GM23248 (cell line): ENCODE measurements at regions not wholly inside any gene's neighbourhood (a gene's known extent, or its start where the extent isn't known, plus 50 kb on each side); places are given as distances from the start of the nearest gene placed in this dataset.

Source experiments
- DNase-seq: peaks from one replicate; pipeline ENCODE4 v3.0.0-alpha.2; 2015
- H2AFZ ChIP-seq: fragments of 200-600 bp; sonication (generic); 2 replicates; pipeline ENCODE4 v1.6.1; 2016; ENCODE audit warnings: antibody characterized with exemption
- H3F3A ChIP-seq: fragments of 200-600 bp; sonication (generic); 2 replicates; pipeline ENCODE4 v1.6.1; 2016; ENCODE audit warnings: mild to moderate bottlenecking, antibody characterized with exemption, mixed run types; ENCODE audit not compliant: insufficient read depth
- H3K27ac ChIP-seq: fragments of 200-600 bp; sonication (generic); 2 replicates; pipeline ENCODE4 v1.5.1; 2016; ENCODE audit warnings: mild to moderate bottlenecking
- H3K27me3 ChIP-seq: fragments of 200-600 bp; sonication (generic); replicated peaks from 2 replicates; pipeline ENCODE4 v1.6.1; 2016; ENCODE audit warnings: mild to moderate bottlenecking; ENCODE audit not compliant: insufficient read depth
- H3K36me3 ChIP-seq: fragments of 200-600 bp; sonication (generic); 2 replicates; pipeline ENCODE4 v1.6.1; 2016; ENCODE audit warnings: low read depth, mild to moderate bottlenecking
- H3K4me1 ChIP-seq: fragments of 200-600 bp; sonication (generic); 2 replicates; pipeline ENCODE4 v1.6.1; 2016; ENCODE audit warnings: mild to moderate bottlenecking; ENCODE audit not compliant: insufficient read depth
- H3K4me2 ChIP-seq: fragments of 200-600 bp; sonication (generic); one replicate; pipeline ENCODE4 v1.6.1; 2016; ENCODE audit warnings: mild to moderate bottlenecking; ENCODE audit not compliant: unreplicated experiment
- H3K4me3 ChIP-seq: fragments of 200-600 bp; sonication (generic); 2 replicates; pipeline ENCODE4 v1.5.1; 2016; ENCODE audit warnings: mild to moderate bottlenecking
- H3K79me2 ChIP-seq: fragments of 200-600 bp; sonication (generic); 2 replicates; pipeline ENCODE4 v1.6.1; 2016; ENCODE audit warnings: mild to moderate bottlenecking; ENCODE audit not compliant: insufficient read depth
- H3K9ac ChIP-seq: fragments of 200-600 bp; sonication (generic); 2 replicates; pipeline ENCODE4 v1.6.1; 2016; ENCODE audit warnings: mild to moderate bottlenecking
- H3K9me2 ChIP-seq: fragments of 200-600 bp; sonication (generic); 2 replicates; pipeline ENCODE4 v1.6.1; 2016; ENCODE audit warnings: mixed run types, mild to moderate bottlenecking, moderate library complexity; ENCODE audit not compliant: insufficient read depth
- H3K9me3 ChIP-seq: fragments of 200-600 bp; sonication (generic); one replicate; pipeline ENCODE4 v1.6.1; 2017; ENCODE audit warnings: low read depth
- H4K20me1 ChIP-seq: fragments of 200-600 bp; sonication (generic); 2 replicates; pipeline ENCODE4 v1.6.0; 2016; ENCODE audit not compliant: insufficient read depth
- EZH2 ChIP-seq: fragments of 200-600 bp; sonication (generic); IDR thresholded peaks from 2 replicates; pipeline ENCODE4 v1.6.1; 2018; ENCODE audit warnings: antibody characterized with exemption, mild to moderate bottlenecking; ENCODE audit not compliant: insufficient read depth, poor library complexity, severe bottlenecking
- EZH2phosphoT487 ChIP-seq: fragments of 200-600 bp; sonication (generic); IDR thresholded peaks from 2 replicates; pipeline ENCODE4 v1.6.1; 2018; ENCODE audit warnings: antibody characterized with exemption, moderate library complexity, mild to moderate bottlenecking, low read depth; ENCODE audit not compliant: insufficient read depth
- WGBS, 2 experiments: methylation state at CpG; one replicate each; pipeline ENCODE4 v1.1.6; 2015 to 2017; ENCODE audit warnings: low lambda C conversion rate in 2 of 2, low coverage in 1 of 2; ENCODE audit errors: missing lambda C conversion rate in 2 of 2; 5-methylcytosine and 5-hydroxymethylcytosine counted together
- in situ Hi-C: fragments of 300-500 bp; cut with MboI; formaldehyde crosslinking; loops from 2 replicates; pipeline ENCODE4 v1.15.0; 2020

DNA sequence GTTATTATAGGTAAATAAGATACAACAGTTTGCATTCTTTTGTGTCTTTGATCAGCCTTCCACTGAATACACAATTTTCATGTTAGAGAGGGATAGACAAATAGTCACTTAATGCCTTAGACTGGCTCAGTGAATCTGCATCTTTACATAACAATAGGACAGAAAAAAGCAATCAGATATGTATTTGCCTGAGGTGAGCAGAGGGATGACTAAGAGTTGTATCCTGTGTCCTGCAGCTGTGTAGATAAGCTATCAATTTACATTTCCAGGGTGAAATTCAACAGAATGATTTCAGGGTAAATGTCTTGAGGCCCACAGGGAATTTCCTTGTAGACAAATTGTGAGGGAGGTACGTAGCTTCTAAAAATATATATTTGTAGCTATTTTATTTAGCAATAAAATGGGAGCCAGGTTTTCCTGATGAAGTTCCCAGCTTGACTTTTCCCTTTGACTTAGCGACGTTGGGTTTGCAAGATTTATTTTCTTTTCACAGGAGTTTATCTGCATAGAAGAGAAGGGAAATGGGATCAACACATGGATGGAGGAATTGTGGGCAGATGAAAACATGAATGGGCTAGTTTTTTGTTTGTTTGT, 586.1 kb upstream of the CDH6 start:
- H2AFZ ChIP-seq = no peak overlapping the region
- H3K9me3 ChIP-seq = no peaks in the 10 kb centered on the region
- no peaks in the 10 kb centered on the region for H3F3A ChIP-seq
- H3K4me3 ChIP-seq = no peak overlapping the region
- no peaks in the 10 kb centered on the region for H3K27me3 ChIP-seq
- H3K27ac ChIP-seq = no peak overlapping the region
- in situ Hi-C loops = no loop called here
- H3K4me2 ChIP-seq = no peak overlapping the region
- H3K36me3 ChIP-seq = no peaks in the 10 kb centered on the region
- H3K4me1 ChIP-seq = no peaks in the 10 kb centered on the region
- no peak overlapping the region for H3K9ac ChIP-seq
- DNase-seq = no peak
- H3K9me2 ChIP-seq = no peaks in the 10 kb centered on the region
- H3K79me2 ChIP-seq = no peaks in the 10 kb centered on the region
- H4K20me1 ChIP-seq = no peaks in the 10 kb centered on the region
- 37 to 42% methylated on average over 3 of the region's 3 CpGs for WGBS, 2 experiments
- no peak for TF ChIP-seq EZH2
- no peak for TF ChIP-seq EZH2phosphoT487

GRCh38 chr5:30605693-30606268, 587.7 kb upstream of the CDH6 start:
- 18 to 22% methylated on average over 2 of the region's 2 CpGs for WGBS, 2 experiments
- no peaks in the 10 kb centered on the region for H3K9me2 ChIP-seq
- H3K9ac ChIP-seq = no peak overlapping the region
- TF ChIP-seq EZH2 (no peak), EZH2phosphoT487 (no peak)
- no peaks in the 10 kb centered on the region for H3K4me1 ChIP-seq
- no peak overlapping the region for H3K27ac ChIP-seq
- no peaks in the 10 kb centered on the region for H3F3A ChIP-seq
- H3K9me3 ChIP-seq = no peaks in the 10 kb centered on the region
- no peak for DNase-seq
- no peak overlapping the region for H3K4me2 ChIP-seq
- no peaks in the 10 kb centered on the region for H4K20me1 ChIP-seq
- no peaks in the 10 kb centered on the region for H3K27me3 ChIP-seq
- no peak overlapping the region for H2AFZ ChIP-seq
- no peaks in the 10 kb centered on the region for H3K79me2 ChIP-seq
- no peaks in the 10 kb centered on the region for H3K36me3 ChIP-seq
- in situ Hi-C loops = no loop called here
- no peak overlapping the region for H3K4me3 ChIP-seq

DNA sequence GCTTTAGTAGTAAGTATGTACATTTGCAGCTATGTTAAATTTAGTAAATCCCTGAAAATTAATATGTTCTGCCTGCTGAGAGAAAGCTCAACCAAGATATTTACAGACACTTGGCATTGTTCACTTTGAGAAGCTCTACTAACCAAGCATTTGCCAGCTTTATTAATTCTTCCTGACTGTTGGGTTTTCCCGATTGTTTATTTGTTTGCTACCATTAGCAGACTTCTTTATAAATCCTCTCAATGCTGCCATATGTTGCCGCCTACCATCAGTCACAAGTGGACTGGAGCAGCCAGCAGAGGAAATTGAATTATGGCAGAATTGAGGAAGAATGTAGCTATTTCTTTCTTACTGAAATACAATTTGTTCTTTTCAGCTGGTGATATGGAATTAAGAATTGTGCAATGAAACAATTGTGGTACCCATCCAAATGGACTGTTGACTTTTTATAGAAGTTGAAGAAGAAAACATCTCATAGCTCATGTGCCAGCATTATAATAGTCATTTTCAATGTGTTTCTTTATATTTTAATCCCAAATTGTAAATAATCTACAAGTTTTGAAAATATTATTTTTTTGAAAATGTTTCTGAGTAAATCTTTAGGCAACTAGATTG, 588.7 kb upstream of the CDH6 start:
- 4% methylated on average over 2 of the region's 2 CpGs for WGBS, 2 experiments

GRCh38 chr5:30600892-30601291, 592.6 kb upstream of the CDH6 start:
- TF ChIP-seq EZH2phosphoT487 (no peak), EZH2 (no peak)
- DNase-seq = no peak
- Histone ChIP-seq H3K9me2 (no peaks in the 10 kb centered on the region), H3K4me3 (no peak overlapping the region), H3K27me3 (no peaks in the 10 kb centered on the region), H3K4me1 (no peaks in the 10 kb centered on the region), H3K27ac (no peak overlapping the region), H3K9ac (no peak overlapping the region), H3K4me2 (no peak overlapping the region), H3K9me3 (no peaks in the 10 kb centered on the region), H3K79me2 (no peaks in the 10 kb centered on the region), H2AFZ (no peak overlapping the region), H3K36me3 (no peaks in the 10 kb centered on the region), H3F3A (no peaks in the 10 kb centered on the region), H4K20me1 (no peaks in the 10 kb centered on the region)
- in situ Hi-C loops = no loop called here

More for the DNA sequence above, 588.7 kb upstream of the CDH6 start:
- H3K4me2 ChIP-seq = no peak overlapping the region
- H3K27ac ChIP-seq = no peak overlapping the region
- no peaks in the 10 kb centered on the region for H4K20me1 ChIP-seq
- H3K9me2 ChIP-seq = no peaks in the 10 kb centered on the region
- no peak for TF ChIP-seq EZH2phosphoT487
- no peak for TF ChIP-seq EZH2
- H3F3A ChIP-seq = no peaks in the 10 kb centered on the region
- H3K79me2 ChIP-seq = no peaks in the 10 kb centered on the region
- no peak overlapping the region for H3K9ac ChIP-seq
- in situ Hi-C loops = no loop called here
- H3K9me3 ChIP-seq = no peaks in the 10 kb centered on the region
- no peaks in the 10 kb centered on the region for H3K27me3 ChIP-seq
- H2AFZ ChIP-seq = no peak overlapping the region
- no peaks in the 10 kb centered on the region for H3K36me3 ChIP-seq
- no peaks in the 10 kb centered on the region for H3K4me1 ChIP-seq
- no peak for DNase-seq
- no peak overlapping the region for H3K4me3 ChIP-seq
